GM21390 (cell line): ENCODE measurements at regions not wholly inside any gene's neighbourhood (a gene's known extent, or its start where the extent isn't known, plus 50 kb on each side); places are given as distances from the start of the nearest gene placed in this dataset.

ENCODE experiments used
- ATAC-seq: cut with Tn5 transposase; IDR thresholded peaks from one replicate; pipeline ENCODE4 v1.9.1; 2021; ENCODE audit not compliant: unreplicated experiment

DNA sequence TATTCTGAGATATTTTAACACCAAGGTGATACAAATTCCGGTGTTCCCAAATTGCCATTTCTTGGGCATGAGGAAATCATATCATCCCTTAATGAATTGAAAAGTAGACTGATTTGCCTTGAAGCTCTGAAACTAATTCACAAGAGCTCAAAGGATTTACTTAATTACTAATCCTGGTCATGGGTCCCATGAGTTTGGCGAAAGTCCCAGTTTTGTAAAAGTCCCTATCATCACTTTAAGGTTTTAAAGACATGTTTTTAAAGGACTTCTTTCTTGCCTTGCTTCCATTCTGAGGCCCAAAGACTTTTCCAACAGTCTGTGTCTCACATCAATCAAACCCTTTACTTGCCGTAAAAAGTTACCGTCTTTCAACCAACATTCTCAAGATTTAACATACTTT, 377.9 kb downstream of the DNAJB9 start:
- no peak for ATAC-seq

DNA sequence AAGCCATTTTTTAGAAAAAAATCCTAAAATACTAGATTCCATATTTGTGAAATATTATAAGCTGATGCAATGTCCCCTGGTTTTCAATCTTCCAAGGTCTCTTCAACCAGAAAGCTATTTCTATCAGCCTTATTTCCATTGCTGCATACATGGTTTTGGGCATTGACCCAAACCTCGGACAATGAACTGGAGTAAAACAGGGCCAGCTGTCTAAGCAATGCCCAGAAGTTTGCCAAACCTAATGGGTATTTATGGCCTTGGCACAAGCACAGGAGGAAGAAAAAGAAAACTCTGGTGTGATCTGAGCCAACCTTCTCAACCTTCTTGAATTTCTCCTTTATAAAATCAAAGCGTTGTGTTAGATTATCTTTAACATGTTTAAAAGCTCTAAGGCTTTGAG, 402.3 kb downstream of the DNAJB9 start:
- ATAC-seq, result no peak

DNA sequence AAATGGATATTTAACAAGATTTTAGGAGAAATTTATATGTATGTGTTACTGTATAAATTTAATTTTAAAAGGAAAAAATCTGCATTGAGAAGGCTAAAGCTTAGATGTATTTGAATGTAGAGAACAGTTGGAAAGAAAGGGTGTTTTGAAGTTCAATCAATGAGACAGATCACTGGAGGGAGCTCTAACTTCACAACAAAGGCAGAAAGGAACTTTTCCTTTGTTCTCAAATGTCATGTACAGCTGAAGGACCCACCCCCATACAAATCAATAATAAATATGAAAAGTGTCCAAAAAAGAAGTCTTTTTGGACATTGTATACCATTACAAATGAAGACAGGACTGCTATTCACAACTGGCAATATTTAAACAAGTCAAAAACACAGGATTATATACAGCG, 403.4 kb downstream of the DNAJB9 start:
- ATAC-seq, result no peak

- ATAC-seq, result no peak
Measured at GRCh38 chr7:108974641-108975040, 405.0 kb downstream of the DNAJB9 start.

DNA sequence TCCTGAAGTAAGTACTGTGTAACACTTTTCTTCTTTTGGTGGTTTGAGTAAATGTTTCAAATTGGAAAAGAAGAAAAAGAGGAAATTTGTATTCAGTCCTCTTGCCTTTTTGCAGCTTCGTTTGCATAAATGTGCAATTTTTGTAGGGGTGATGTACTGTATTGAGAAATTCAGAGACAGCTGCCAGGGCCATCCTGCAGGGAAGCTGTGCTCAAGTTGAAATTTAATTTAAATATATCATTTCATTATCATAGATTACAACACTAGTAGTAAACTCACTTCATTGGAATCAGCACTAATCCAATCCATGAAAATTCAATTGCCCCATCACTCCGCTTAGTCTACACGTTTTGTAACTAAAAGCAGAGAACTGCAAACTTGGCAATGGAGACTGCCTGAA, 415.4 kb downstream of the DNAJB9 start:
- no peak for ATAC-seq

GRCh38 chr7:108989319-108989718, 419.6 kb downstream of the DNAJB9 start:
- ATAC-seq, result no peak

GRCh38 chr7:108997480-108997879, 427.8 kb downstream of the DNAJB9 start:
- ATAC-seq, result no peak

- no peak for ATAC-seq
Measured at GRCh38 chr7:109003742-109004141, 434.1 kb downstream of the DNAJB9 start.

DNA sequence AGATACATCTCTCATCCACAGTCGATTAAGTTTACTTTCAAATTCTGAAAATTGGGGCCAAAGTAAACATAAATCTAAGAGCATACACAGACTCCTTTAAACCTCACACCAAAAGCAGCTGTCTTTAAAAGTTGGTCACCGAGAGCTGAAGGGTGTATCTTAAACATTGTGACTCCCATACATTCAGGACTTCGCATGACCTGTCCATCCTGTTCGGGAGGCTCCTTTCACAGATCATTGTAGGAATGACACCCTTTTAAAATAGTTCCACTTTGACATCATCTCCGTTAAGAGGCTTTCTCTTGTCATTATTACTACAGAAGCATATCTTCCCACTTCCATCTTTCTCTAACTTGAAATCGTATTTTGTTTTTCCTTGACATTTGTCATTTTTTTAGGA, 440.0 kb downstream of the DNAJB9 start:
- ATAC-seq, result no peak

GRCh38 chr7:109020251-109020650, 450.6 kb downstream of the DNAJB9 start:
- ATAC-seq, result no peak

- ATAC-seq, result no peak
Measured at GRCh38 chr7:109021390-109021789, 451.7 kb downstream of the DNAJB9 start.

GRCh38 chr7:109029866-109030265, 460.2 kb downstream of the DNAJB9 start:
- no peak for ATAC-seq

- no peak for ATAC-seq
Measured at GRCh38 chr7:109044691-109045090, 475.0 kb downstream of the DNAJB9 start.

- ATAC-seq, result no peak
Measured at GRCh38 chr7:109049366-109049765, 479.7 kb downstream of the DNAJB9 start.

DNA sequence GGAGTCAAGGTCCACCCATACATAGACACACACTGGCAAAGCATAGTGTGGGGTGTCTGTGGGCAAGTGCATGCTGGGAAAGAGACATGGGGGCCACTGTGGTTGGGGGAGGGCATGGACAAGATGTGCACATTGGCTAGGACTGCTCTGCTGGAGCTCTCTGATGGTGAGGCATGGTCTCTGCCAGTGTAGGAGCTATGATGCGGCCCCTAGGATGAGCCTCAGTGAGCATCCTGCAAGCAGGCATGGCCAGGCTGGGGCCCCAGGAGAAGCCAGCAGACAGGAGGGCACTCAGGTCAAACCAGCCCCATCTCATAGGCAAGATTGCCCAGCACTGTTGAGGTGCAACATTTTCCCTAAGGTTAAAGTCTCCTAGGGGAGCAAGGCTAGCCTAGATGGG, 489.4 kb downstream of the DNAJB9 start:
- no peak for ATAC-seq

DNA sequence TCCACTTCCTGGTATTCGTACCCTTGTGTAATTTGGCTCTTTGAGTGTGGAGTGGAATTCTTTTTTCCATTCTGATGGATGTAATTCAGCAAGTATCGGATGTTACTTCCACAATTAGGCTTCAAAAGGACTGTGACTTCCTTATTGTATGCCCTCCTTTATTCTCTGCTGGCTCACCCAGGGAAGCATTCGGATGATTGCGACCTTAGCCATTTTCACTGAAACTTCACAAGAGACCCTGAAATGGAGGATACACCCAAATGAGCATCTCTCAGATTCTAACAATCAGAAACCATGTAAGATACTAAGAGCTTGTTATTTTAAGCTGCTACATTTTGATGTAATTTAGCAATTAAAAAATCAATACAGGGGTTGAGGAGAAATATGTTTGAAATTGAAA, 493.1 kb downstream of the DNAJB9 start:
- ATAC-seq, result no peak

GRCh38 chr7:109073543-109073942, 503.9 kb downstream of the DNAJB9 start:
- ATAC-seq, result no peak

GRCh38 chr7:109076396-109076972, 506.8 kb downstream of the DNAJB9 start:
- ATAC-seq, result no peak

DNA sequence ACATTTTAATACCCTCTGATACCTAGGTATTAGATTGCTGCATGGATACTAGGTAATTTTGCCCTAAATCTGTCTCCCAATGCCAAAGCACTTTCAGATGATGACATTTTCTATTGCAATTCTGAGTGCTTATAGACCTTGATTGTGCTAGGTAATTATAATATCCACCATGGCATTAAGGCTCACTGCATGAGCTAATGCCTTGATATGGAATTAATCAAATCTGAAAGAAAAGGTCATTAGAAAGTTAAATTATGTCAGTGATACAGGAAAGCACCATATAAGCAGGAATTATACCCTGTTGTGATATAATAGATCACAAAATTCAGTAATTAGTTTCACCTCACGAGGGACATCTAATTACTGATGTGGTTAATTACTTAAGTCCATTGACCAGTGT, 521.4 kb downstream of the DNAJB9 start:
- no peak for ATAC-seq

GRCh38 chr7:109092268-109092667, 522.6 kb downstream of the DNAJB9 start:
- no peak for ATAC-seq

DNA sequence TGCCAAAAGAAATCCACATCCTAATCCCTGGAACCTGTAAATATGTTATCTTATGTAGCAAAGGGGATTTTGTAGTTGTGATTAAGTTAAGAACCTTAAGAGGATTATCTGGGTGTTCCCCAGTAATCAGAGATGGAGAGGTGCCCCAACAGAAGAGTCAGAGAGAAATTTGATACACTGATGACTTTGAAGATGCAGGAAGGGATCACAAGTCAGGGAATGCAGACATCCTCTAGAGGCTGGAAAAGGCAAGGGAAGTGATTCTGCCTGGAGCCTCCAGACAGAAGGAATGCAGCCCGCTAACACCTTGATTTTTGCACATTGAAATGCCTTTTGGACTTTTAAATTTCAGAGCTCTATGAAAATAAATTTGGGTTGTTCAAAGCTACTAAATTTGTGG, 531.7 kb downstream of the DNAJB9 start:
- ATAC-seq, result no peak

DNA sequence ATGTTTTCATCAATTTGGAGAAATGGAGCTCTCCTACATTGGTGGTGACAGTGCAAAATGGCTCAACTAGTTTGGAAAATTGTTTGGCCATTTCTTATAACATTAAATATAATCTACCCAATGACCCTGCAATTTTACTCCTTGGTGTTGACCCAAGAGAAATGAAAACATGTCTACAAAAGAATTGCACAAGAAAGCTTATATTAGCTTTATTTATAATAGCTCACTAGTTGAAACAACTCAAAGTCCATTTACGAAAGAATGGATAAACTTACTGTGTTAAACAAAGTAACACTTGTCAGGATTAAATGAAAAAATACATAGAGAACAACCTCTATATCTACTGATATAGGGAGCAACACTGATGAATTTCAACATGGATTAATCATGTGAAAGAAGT, 539.9 kb downstream of the DNAJB9 start:
- no peak for ATAC-seq

DNA sequence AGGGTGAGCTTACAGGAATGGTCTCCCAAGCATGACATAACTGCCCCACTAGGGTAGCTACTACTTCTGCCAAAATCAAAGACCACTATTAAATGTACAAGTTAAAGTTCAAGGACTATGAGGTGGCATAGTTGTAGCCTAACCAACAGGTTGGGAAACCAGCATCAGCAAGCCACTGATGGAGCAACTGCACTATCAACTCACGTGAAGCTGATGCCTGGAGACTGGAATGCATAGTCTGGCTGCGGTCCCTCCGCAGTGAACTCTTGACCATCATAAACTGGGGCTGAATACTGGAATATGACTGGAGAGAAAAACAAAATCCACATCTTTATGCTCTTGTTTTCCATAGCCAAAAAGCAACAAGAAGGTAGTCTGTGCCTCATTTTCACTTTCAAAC, 541.4 kb downstream of the DNAJB9 start:
- ATAC-seq, result no peak
